ENCODE measurements at regions not wholly inside any gene's neighbourhood (a gene's known extent, or its start where the extent isn't known, plus 50 kb on each side); places are given as distances from the start of the nearest gene placed in this dataset.

GRCh38 chr10:131500181-131500580, 188.7 kb upstream of the TCERG1L start:
- Histone ChIP-seq H3K9me3 (replicated peaks; ENCODE audit: control insufficient read depth, insufficient read depth, low read length) (no peaks in the 10 kb centered on the region; the same call in 2 of the 3 replicates), H3K9ac (ENCODE audit: control insufficient read depth, insufficient read depth, low read length) (no peak overlapping the region), H3K4me3 (no peak overlapping the region), H3K4me2 (ENCODE audit: control insufficient read depth, insufficient read depth) (no peak overlapping the region), H3K27me3 (replicated peaks in 1 of 2; ENCODE audit: control insufficient read depth in 2 of 2, insufficient read depth in 2 of 2, low read length in 1 of 2) (no peaks in the 10 kb centered on the region), H3K79me2 (ENCODE audit: control insufficient read depth, insufficient read depth, low read length) (no peaks in the 10 kb centered on the region), H4K20me1 (ENCODE audit: control insufficient read depth, insufficient read depth) (no peaks in the 10 kb centered on the region), H3K4me1 (ENCODE audit: control insufficient read depth, insufficient read depth, low read length) (no peaks in the 10 kb centered on the region), H3K36me3 (ENCODE audit: control insufficient read depth in 2 of 2, insufficient read depth in 2 of 2, low read length in 1 of 2) (no peaks in the 10 kb centered on the region), H3K27ac (ENCODE audit: control insufficient read depth, insufficient read depth) (no peak overlapping the region), H2AFZ (ENCODE audit: control insufficient read depth, low read depth, low read length) (no peak overlapping the region)
- no peak for ATAC-seq
- SMC1A ChIA-PET (ENCODE audit: uncharacterized antibody, unreplicated experiment), result no interaction called here
- RAD21 ChIA-PET (ENCODE audit: unreplicated experiment), result no interaction called here
- intact Hi-C loops (cut with micrococcal nuclease; ENCODE audit: unreplicated experiment) (no loop called here), in situ Hi-C loops (cut with MboI) (no loop called here)
- POLR2A ChIA-PET, result no interaction called here
- WGBS (ENCODE audit: insufficient coverage, insufficient replicate concordance, low lambda C conversion rate, missing lambda C conversion rate), result 21% methylated on average over 9 of the region's 9 CpGs
- no peak for FAIRE-seq
- no peak for DNase-seq (ENCODE audit: low read depth, low spot score)
- CTCF ChIA-PET, result no interaction called here
- no peak for TF ChIP-seq IRF5 (IDR thresholded peaks at IDR 0.05; ENCODE audit: borderline replicate concordance)
- TF ChIP-seq SRF (IDR thresholded peaks at IDR 0.05; ENCODE audit: low read depth in 2 of 2, low read length in 2 of 2), result no peak
- no peak for TF ChIP-seq PAX5 (IDR thresholded peaks at IDR 0.05; ENCODE audit: borderline replicate concordance, low read depth, low read length)
- TF ChIP-seq TCF3 (IDR thresholded peaks at IDR 0.05; ENCODE audit: borderline replicate concordance, insufficient read depth, low read depth, low read length), result no peak
- TF ChIP-seq SUPT20H (IDR thresholded peaks at IDR 0.05; ENCODE audit: borderline replicate concordance, control insufficient read depth, low read depth, low read length), result no peak
- no peak for TF ChIP-seq TCF12 (IDR thresholded peaks at IDR 0.05; ENCODE audit: low read depth, low read length)
- no peak for TF ChIP-seq YY1 (IDR thresholded peaks at IDR 0.05; ENCODE audit: low read depth, low read length)
- TF ChIP-seq HCFC1 (IDR thresholded peaks at IDR 0.05; ENCODE audit: low read length), result no peak
- TF ChIP-seq SREBF1 (IDR thresholded peaks at IDR 0.05; ENCODE audit: low read length), result no peak
- TF ChIP-seq ATF7 (IDR thresholded peaks at IDR 0.05; ENCODE audit: low read depth), result no peak
- TF ChIP-seq MTA2 (IDR thresholded peaks at IDR 0.05; ENCODE audit: low read depth), result no peak
- TF ChIP-seq TARDBP (IDR thresholded peaks at IDR 0.05; ENCODE audit: borderline replicate concordance), result no peak
- TF ChIP-seq STAT1 (conservative IDR thresholded peaks at IDR 0.05), result no peak
- TF ChIP-seq ZNF274 (IDR thresholded peaks at IDR 0.05; ENCODE audit: insufficient read depth, insufficient read length), result no peak
- TF ChIP-seq EGR1 (IDR thresholded peaks at IDR 0.05; ENCODE audit: borderline replicate concordance in 1 of 2, low read depth in 2 of 2, low read length in 2 of 2), result no peak
- TF ChIP-seq FOS (IDR thresholded peaks at IDR 0.05; ENCODE audit: borderline replicate concordance, extremely low read depth, insufficient read length), result no peak
- TF ChIP-seq KLF5 (IDR thresholded peaks at IDR 0.05; ENCODE audit: partially characterized antibody), result no peak
- no TSS peak for BruUV-seq (replicated peaks)
